ENCODE measurements at regions not wholly inside any gene's neighbourhood (a gene's known extent, or its start where the extent isn't known, plus 50 kb on each side); places are given as distances from the start of the nearest gene placed in this dataset.

GRCh38 chr4:100569196-100569595 lies 51.4 kb upstream of the EMCN start (continued):
- TF ChIP-seq MAX (CRISPR knock-in tag; IDR thresholded peaks at IDR 0.05) (no peak), JUN (CRISPR knock-in tag; IDR thresholded peaks at IDR 0.05) (no peak), ZNF423 (CRISPR knock-in tag; IDR thresholded peaks at IDR 0.05) (no peak), RELA (CRISPR knock-in tag; IDR thresholded peaks at IDR 0.05; ENCODE audit: borderline replicate concordance) (no peak), ZNF512 (CRISPR knock-in tag; IDR thresholded peaks at IDR 0.05; ENCODE audit: borderline replicate concordance) (no peak)
